Naive B cell (primary cell): ENCODE measurements at regions not wholly inside any gene's neighbourhood (a gene's known extent, or its start where the extent isn't known, plus 50 kb on each side); places are given as distances from the start of the nearest gene placed in this dataset.
"Not testable (repeated sequence)": the region's sequence is repeated elsewhere in the genome, so short reads cannot be mapped to it uniquely, and the experiment has no call there.

Experiments
- ATAC-seq, 2 donors: fragments of 150-1000 bp; cut with Tn5 transposase; 2 replicates each; pipeline ENCODE4 v1.10.0; 2021; ENCODE audit warnings: low read depth in 2 of 2, mild to moderate bottlenecking in 2 of 2, moderate library complexity in 2 of 2
- DNase-seq: peaks from one replicate; pipeline ENCODE4 v3.0.0; 2022
- H3K27ac Mint-ChIP-seq, 6 donors: one replicate each; pipeline ENCODE4 v1.8.0; 2020 to 2022; ENCODE audit warnings: mild to moderate bottlenecking in 6 of 6, mixed read lengths in 6 of 6, moderate library complexity in 5 of 6, inconsistent platforms in 2 of 6
- H3K27me3 Mint-ChIP-seq, 3 donors: one replicate each; pipeline ENCODE4 v1.8.0; 2021 to 2022; ENCODE audit warnings: mixed read lengths in 3 of 3, mild to moderate bottlenecking in 1 of 3
- H3K36me3 Mint-ChIP-seq, 2 donors: one replicate each; pipeline ENCODE4 v1.8.0; 2020 to 2022; ENCODE audit warnings: mixed read lengths in 2 of 2, inconsistent platforms in 1 of 2, mild to moderate bottlenecking in 1 of 2
- H3K4me1 Mint-ChIP-seq, 3 donors: one replicate each; pipeline ENCODE4 v1.8.0; 2020 to 2022; ENCODE audit warnings: mixed read lengths in 3 of 3, inconsistent platforms in 1 of 3, mild to moderate bottlenecking in 1 of 3, moderate library complexity in 1 of 3
- H3K4me3 Mint-ChIP-seq, 8 donors: one replicate each; pipeline ENCODE4 v1.8.0; 2020 to 2022; ENCODE audit warnings: mild to moderate bottlenecking in 8 of 8, mixed read lengths in 8 of 8, moderate library complexity in 8 of 8, inconsistent platforms in 2 of 8
- H3K9me3 Mint-ChIP-seq, 7 donors: one replicate each; pipeline ENCODE4 v1.8.0; 2020 to 2022; ENCODE audit warnings: mixed read lengths in 7 of 7, mild to moderate bottlenecking in 5 of 7, inconsistent platforms in 2 of 7, moderate library complexity in 1 of 7

DNA sequence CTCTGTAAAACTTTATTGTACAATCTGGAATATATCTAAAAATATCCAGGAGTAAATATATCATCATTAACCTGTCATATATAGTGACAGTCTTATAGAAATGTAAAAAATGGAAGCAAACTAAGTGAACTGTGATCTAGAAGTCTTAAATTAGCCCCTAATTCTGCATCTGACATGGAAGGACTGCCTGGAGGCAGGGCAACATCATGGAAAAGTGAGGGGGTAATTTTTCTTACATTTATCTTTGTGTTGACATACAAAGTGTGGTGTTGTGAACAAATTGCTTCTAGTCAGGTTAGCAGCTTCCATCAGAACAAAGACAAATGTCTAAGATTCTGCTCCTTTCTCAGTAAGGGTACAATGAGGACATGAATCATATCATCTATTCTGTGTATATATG, 186.3 kb downstream of the C4orf33 start:
- DNase-seq = no peak
- Mint-ChIP-seq H3K27ac (no peak overlapping the region), H3K9me3 (peaks cover 0 to 2% (median 0%) of the 10 kb centered on the region in 7 donors), H3K27me3 (peaks cover 0 to 3% (median 0%) of the 10 kb centered on the region in 3 donors), H3K4me3 (no peak overlapping the region), H3K4me1 (no peaks in the 10 kb centered on the region), H3K36me3 (no peaks in the 10 kb centered on the region)
- no peak for ATAC-seq

DNA sequence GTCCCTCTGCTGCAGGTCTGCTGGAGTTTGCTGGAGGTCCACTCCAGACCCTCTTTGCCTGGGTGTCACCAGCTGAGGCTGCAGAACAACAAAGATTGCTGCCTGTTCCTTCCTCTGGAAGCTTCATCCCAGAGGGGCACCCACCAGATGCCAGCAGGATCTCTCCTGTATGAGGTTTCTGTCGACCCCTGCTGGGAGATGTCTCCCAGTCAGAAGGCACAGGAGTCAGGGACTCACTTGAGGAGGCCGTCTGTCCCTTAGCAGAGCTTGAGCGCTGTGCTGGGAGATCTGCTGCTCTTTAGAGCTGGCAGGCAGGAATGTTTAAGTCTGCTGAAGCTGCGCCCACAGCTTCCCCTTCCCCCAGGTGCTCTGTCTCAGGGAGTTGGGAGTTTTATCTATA, 196.2 kb downstream of the C4orf33 start:
- H3K4me3 Mint-ChIP-seq, H3K27ac Mint-ChIP-seq, H3K4me1 Mint-ChIP-seq, DNase-seq, H3K36me3 Mint-ChIP-seq, ATAC-seq: not testable (repeated sequence)
- Mint-ChIP-seq H3K9me3 (peaks cover 3 to 14% (median 10%) of the 10 kb centered on the region in 7 donors), H3K27me3 (peaks cover 0 to 12% (median 0%) of the 10 kb centered on the region in 3 donors)

DNA sequence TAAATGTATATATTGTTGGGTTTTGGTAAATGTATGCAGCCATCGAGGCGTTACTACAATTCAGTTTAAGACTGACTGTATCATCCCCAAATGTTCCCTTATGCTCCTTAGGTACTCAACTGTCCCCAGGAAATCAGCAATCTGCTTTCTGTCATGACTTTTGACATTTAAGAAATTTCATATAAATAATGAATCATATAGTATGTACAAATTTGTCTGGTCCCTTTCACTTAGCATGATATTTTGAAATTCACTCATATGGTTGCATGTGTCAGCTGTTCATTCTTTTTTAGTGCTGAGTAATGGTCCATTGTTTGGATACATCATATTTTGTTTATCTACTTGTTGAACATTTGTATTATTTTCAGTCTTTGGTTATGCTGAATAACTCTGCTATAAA, 218.8 kb downstream of the C4orf33 start:
- Mint-ChIP-seq H3K4me1 (no peaks in the 10 kb centered on the region), H3K27ac (no peak overlapping the region), H3K27me3 (no peaks in the 10 kb centered on the region), H3K4me3 (no peak overlapping the region), H3K36me3 (no peaks in the 10 kb centered on the region), H3K9me3 (peaks cover 0 to 12% (median 4%) of the 10 kb centered on the region in 7 donors)
- DNase-seq (no peak), ATAC-seq (no peak)

DNA sequence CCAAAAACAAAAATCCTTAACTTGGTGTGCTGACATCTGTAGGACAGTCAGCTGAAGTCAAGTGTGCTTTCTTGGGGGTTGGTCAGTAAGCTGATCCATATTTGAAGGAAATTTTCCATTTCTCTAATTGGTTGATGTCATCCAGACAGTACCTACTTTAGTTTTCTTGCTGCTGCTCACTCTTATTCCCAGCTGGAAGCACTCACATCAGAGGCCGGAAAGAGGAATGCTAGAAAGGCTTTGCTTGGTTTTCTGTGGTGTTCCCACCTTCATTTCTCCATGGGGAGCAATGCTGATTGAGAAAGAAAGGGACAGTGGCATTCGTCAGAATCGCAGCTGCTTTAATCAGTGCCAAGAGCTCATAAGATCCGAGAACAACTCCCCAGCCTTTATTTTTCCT, 227.0 kb downstream of the C4orf33 start:
- no peak overlapping the region for H3K27ac Mint-ChIP-seq
- H3K27me3 Mint-ChIP-seq = peaks cover 0 to 16% (median 8%) of the 10 kb centered on the region in 3 donors
- ATAC-seq (no peak), DNase-seq (no peak)
- peaks cover 0 to 4% (median 0%) of the 10 kb centered on the region in 7 donors for H3K9me3 Mint-ChIP-seq
- no peaks in the 10 kb centered on the region for H3K4me1 Mint-ChIP-seq
- no peaks in the 10 kb centered on the region for H3K36me3 Mint-ChIP-seq
- H3K4me3 Mint-ChIP-seq = no peak overlapping the region

DNA sequence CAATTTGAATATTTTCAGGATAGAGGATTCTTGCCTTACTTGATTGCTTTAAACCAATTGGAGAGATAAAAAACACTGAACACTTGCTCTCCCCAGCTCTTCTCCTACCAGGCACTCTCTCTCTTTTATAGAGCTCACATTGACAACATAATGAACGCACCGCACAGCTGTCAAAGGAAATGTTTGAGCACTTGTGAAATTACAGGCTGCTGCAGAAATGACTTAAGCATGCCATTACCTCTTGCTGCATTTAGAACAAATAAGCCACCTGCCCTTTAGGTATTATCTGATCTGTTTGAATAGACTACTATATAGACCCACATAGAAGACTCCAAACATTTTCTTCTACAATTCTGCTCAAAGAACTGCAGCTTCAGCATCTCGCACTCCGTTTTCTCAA, 227.7 kb downstream of the C4orf33 start:
- no peak overlapping the region for H3K27ac Mint-ChIP-seq
- H3K27me3 Mint-ChIP-seq = peaks cover 0 to 16% (median 8%) of the 10 kb centered on the region in 3 donors
- ATAC-seq = no peak
- H3K9me3 Mint-ChIP-seq = peaks cover 0 to 4% (median 0%) of the 10 kb centered on the region in 7 donors
- H3K4me1 Mint-ChIP-seq = no peaks in the 10 kb centered on the region
- no peaks in the 10 kb centered on the region for H3K36me3 Mint-ChIP-seq
- DNase-seq = no peak
- no peak overlapping the region for H3K4me3 Mint-ChIP-seq

DNA sequence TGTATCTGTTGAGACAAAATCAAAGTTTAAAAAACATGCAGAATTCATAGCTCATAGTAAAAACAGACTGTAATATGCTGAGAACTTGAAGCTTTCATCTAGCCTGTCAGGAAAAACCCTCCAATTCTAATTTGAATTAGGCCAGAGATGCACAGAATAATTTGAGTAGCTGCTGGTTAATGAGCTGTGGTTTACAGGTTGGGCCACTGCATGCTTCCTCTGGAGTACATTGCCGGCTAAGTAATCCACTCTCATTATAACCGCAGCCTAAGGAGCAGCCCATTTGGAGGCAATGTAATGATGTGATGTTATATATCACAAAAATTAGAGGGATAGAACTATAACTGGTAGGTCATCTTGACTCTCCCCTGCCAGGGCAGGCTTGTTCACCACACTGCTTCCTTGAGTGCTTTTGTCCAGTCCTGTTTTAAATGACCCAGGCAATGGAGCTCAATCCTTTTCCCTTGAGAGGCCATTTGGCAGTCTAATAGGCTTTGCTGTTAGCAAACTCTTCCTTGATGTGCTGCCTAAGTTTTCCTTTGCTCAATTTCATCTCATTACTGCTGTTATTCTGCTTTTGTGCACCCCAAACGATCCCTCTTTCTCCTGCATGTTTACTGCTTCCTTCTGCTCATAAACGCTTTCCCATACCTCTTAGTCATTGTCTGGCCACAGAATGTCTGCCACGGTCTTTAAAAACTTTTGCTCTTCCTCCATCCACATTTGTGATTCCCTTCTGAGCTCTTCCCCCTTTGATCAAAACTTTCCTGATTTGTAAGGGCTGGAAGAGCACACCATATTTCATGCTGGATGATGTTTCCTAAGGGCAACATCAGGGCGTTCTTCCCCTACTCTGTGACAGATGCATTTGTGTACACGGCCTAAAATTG, 230.9 kb downstream of the C4orf33 start:
- H3K4me3 Mint-ChIP-seq = no peak overlapping the region
- peaks cover 0 to 5% (median 0%) of the 10 kb centered on the region in 7 donors for H3K9me3 Mint-ChIP-seq
- H3K4me1 Mint-ChIP-seq = no peaks in the 10 kb centered on the region
- peaks cover 4 to 10% (median 8%) of the 10 kb centered on the region in 3 donors for H3K27me3 Mint-ChIP-seq
- no peak overlapping the region for H3K27ac Mint-ChIP-seq
- ATAC-seq = no peak
- no peaks in the 10 kb centered on the region for H3K36me3 Mint-ChIP-seq
- DNase-seq = no peak

DNA sequence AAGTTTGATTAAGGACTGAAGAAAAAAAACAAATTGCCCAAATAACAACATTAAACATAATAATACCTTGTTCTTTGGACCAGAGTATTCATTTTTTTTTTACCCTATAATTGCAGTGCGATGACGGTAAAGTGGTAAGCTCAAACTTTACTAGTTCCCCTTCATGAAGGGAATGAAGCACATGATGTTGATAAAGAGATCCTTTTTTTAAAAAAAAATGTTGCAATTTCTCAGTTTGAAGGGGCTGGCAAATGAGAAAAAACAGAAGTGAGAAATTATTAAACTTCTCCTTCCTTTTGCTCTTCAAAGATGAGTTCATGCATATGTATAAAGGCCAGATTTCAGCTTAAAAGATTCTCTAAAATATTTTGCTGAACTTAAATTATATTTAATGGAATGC, 231.7 kb downstream of the C4orf33 start:
- ATAC-seq = no peak
- H3K4me3 Mint-ChIP-seq = no peak overlapping the region
- DNase-seq = no peak
- no peaks in the 10 kb centered on the region for H3K36me3 Mint-ChIP-seq
- no peaks in the 10 kb centered on the region for H3K4me1 Mint-ChIP-seq
- peaks cover 5 to 9% (median 8%) of the 10 kb centered on the region in 3 donors for H3K27me3 Mint-ChIP-seq
- no peak overlapping the region for H3K27ac Mint-ChIP-seq
- peaks cover 0 to 5% (median 0%) of the 10 kb centered on the region in 7 donors for H3K9me3 Mint-ChIP-seq

DNA sequence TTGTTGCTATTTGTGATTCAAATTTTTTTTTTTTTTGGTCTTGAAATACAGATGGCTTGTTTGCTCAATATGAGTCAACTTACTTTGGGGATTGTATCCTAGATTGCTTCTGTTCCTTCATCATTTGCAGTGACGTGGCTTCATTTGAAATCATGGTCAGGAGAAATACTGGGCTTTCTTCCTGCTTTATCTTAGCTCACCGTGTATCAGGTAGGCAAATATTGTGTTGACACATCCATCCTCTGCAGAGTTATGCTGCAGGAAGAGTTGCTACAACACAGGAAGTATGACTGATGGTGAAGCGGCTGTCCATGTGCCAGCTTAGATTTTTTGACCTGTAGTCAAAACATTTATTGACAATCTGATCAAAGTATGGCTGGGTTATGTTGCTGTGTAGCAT, 232.2 kb downstream of the C4orf33 start:
- H3K4me3 Mint-ChIP-seq = no peak overlapping the region
- peaks cover 5 to 9% (median 9%) of the 10 kb centered on the region in 3 donors for H3K27me3 Mint-ChIP-seq
- H3K4me1 Mint-ChIP-seq = no peaks in the 10 kb centered on the region
- H3K27ac Mint-ChIP-seq = no peak overlapping the region
- H3K36me3 Mint-ChIP-seq = no peaks in the 10 kb centered on the region
- H3K9me3 Mint-ChIP-seq = peaks cover 0 to 5% (median 0%) of the 10 kb centered on the region in 7 donors
- no peak for DNase-seq
- ATAC-seq = no peak

DNA sequence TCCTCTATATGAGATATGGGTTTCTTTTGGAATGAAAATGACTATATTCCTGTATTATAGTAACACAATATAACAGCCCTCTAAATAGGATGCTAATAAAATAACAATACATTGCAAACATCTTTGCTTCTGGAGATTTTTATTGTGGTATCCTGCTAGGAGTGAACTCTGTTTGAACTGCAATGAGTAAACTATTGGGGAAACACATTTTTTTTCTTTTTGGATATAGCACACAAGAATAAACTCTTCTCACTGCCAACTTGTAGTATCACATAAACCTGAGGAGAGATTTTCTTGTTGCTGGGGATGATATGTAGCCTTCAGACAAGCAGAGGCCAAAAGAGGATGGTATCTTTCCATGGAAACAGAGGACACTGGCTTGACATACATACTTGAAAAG, 238.2 kb downstream of the C4orf33 start:
- Mint-ChIP-seq H3K36me3 (no peaks in the 10 kb centered on the region), H3K4me1 (no peaks in the 10 kb centered on the region), H3K4me3 (no peak overlapping the region), H3K27me3 (peaks cover 5 to 13% (median 8%) of the 10 kb centered on the region in 3 donors), H3K9me3 (peaks cover 0 to 5% (median 0%) of the 10 kb centered on the region in 7 donors), H3K27ac (no peak overlapping the region)
- ATAC-seq (no peak), DNase-seq (no peak)

DNA sequence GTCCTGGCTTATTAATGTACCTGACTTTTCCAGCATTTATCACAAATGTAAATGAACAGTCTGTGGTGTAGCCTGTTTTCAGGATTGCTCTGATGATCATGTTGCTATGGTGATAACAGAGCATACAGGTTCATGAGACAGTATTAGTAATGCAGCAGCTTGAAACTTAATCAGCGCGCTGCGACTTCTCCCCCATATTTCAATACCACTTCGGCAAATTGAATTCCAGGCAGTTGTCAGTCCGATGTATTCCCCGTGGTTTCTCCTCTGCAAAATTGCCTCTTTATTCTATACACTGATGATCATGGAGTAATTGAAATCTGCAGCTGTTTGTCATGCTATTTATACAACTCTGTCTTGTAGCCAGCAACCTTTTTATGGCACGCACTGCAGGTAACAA, 239.3 kb downstream of the C4orf33 start:
- DNase-seq = no peak
- Mint-ChIP-seq H3K27me3 (peaks cover 5 to 15% (median 8%) of the 10 kb centered on the region in 3 donors), H3K36me3 (no peaks in the 10 kb centered on the region), H3K4me3 (no peak overlapping the region), H3K4me1 (no peaks in the 10 kb centered on the region), H3K27ac (no peak overlapping the region), H3K9me3 (no peaks in the 10 kb centered on the region)
- ATAC-seq = no peak

DNA sequence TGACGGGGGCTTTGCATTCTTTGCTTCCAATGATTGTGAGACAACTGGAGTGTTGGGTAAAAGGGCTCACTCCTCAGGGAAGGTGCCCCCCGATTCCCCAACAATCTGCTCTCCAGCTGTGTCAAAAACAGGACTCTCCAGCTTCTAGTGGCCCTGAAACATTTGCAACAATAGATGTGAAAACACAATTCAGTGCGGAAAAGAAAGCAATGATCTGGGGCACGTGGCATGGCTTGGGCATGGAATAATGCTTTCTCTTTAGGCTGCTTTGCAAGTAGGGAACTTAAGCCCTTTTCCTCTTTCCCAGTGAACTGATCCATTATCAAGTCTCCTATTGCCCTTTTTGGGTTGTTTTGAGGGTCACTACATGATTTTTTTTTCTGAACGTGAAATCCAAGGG, 239.9 kb downstream of the C4orf33 start:
- no peaks in the 10 kb centered on the region for H3K36me3 Mint-ChIP-seq
- H3K9me3 Mint-ChIP-seq = no peaks in the 10 kb centered on the region
- DNase-seq (no peak), ATAC-seq (no peak)
- no peak overlapping the region for H3K4me3 Mint-ChIP-seq
- peaks cover 5 to 15% (median 8%) of the 10 kb centered on the region in 3 donors for H3K27me3 Mint-ChIP-seq
- peak overlapping the region in 1 of 6 donors; percentile 6 for H3K27ac Mint-ChIP-seq
- H3K4me1 Mint-ChIP-seq = no peaks in the 10 kb centered on the region

DNA sequence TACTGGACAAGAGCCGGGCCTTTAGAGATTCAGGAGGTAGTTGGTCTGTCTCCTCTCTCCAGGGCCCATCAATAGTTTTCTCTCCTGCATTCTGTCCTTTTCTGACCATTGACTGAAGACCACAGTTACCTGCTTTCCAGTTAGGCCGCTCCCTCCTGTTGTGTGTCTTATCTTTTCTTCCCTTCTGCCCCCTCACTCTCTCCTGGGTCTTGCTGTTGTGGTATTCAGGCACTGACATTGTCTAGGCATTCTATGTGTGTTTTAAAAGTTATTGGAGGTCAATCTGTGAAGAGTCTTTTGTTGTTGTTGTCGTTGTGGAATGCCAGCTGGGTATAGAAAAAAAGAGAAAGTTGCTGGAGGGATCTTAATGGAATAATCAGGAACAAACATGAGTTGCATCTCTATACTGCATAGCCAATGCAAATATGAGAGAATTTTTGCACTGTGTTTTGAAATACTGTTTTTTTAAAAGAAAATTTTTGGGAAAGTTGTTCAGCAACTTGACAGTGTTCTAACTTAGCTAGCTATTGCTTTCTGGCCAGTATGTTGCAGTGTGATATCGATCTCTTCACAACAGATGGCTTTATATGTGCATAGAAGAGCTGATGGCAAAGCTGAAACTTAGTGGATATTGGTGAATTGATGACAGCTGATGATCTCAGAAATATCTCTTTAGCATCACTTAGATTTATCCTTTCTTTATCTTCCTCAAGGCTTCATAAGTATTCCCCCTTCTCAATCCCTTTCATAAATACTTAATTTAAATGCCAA, 240.7 kb downstream of the C4orf33 start:
- Mint-ChIP-seq H3K4me1 (no peaks in the 10 kb centered on the region), H3K27me3 (peaks cover 5 to 12% (median 8%) of the 10 kb centered on the region in 3 donors), H3K36me3 (no peaks in the 10 kb centered on the region), H3K9me3 (no peaks in the 10 kb centered on the region), H3K27ac (no peak overlapping the region), H3K4me3 (no peak overlapping the region)
- DNase-seq (no peak), ATAC-seq (no peak)

DNA sequence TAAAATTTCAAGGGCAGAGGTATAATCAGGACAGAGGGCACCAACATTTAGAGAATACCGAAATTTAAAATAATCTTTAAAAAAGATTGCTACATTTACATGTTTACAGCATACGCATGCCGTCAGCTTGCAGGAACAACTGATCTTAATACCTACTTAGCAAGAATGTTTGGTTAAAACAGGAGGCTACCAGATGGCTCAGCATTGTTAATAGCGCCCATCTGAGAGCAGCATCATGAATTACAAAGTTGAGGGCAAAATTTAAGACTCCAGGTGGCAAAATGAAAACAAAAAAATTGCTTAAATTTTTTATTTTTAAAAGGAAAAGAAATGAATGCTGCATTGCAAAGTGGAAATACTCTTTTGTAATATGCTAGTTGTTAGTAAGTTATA, 241.3 kb downstream of the C4orf33 start:
- H3K4me3 Mint-ChIP-seq = no peak overlapping the region
- no peak for DNase-seq
- H3K36me3 Mint-ChIP-seq = no peaks in the 10 kb centered on the region
- H3K27me3 Mint-ChIP-seq = peaks cover 5 to 10% (median 8%) of the 10 kb centered on the region in 3 donors
- H3K27ac Mint-ChIP-seq = no peak overlapping the region
- no peaks in the 10 kb centered on the region for H3K4me1 Mint-ChIP-seq
- ATAC-seq = no peak
- peaks cover 0 to 2% (median 0%) of the 10 kb centered on the region in 7 donors for H3K9me3 Mint-ChIP-seq
